Activated CD4-positive, alpha-beta memory T cell treated with anti-CD3 and anti-CD28 coated beads for 36 hours (primary cell): ENCODE measurements at regions not wholly inside any gene's neighbourhood (a gene's known extent, or its start where the extent isn't known, plus 50 kb on each side); places are given as distances from the start of the nearest gene placed in this dataset.
"Not testable (repeated sequence)": the region's sequence is repeated elsewhere in the genome, so short reads cannot be mapped to it uniquely, and the experiment has no call there.

ENCODE experiments used
- CTCF ChIA-PET: fragments of 350-600 bp; sonication (Branson Sonifier 250); formaldehyde crosslinking; loops from one replicate; lab custom pipeline; 2021; ENCODE audit warnings: antibody characterized with exemption, inconsistent platforms; lab: Charles Lee
- POLR2A ChIA-PET: fragments of 350-600 bp; sonication (Branson Sonifier 250); formaldehyde crosslinking; loops from one replicate; lab custom pipeline; 2021; ENCODE audit warnings: antibody characterized with exemption; lab: Charles Lee
- DNase-seq: peaks from one replicate; pipeline ENCODE4 v3.0.0-alpha.2; 2020
- H3K27ac Mint-ChIP-seq: one replicate; pipeline ENCODE4 v1.8.0; 2021; ENCODE audit warnings: mixed read lengths
- H3K27me3 Mint-ChIP-seq: one replicate; pipeline ENCODE4 v1.8.0; 2021; ENCODE audit warnings: mixed read lengths
- H3K36me3 Mint-ChIP-seq: one replicate; pipeline ENCODE4 v1.8.0; 2021; ENCODE audit warnings: mixed read lengths
- H3K4me1 Mint-ChIP-seq: one replicate; pipeline ENCODE4 v1.8.0; 2021; ENCODE audit warnings: low read depth, mixed read lengths
- H3K4me3 Mint-ChIP-seq: one replicate; pipeline ENCODE4 v1.8.0; 2021; ENCODE audit warnings: mild to moderate bottlenecking, mixed read lengths
- H3K9me3 Mint-ChIP-seq: one replicate; pipeline ENCODE4 v1.8.0; 2021; ENCODE audit warnings: mixed read lengths
- intact Hi-C: fragments of 100-400 bp; cut with micrococcal nuclease; formaldehyde crosslinking; loops from one replicate; pipeline ENCODE4 v1.15.1; 2023

GRCh38 chr4:144861471-144861870, 215.5 kb downstream of the HHIP start:
- no peaks in the 10 kb centered on the region for H3K4me1 Mint-ChIP-seq
- ChIA-PET CTCF (no interaction called here), POLR2A (no interaction called here)
- peaks cover 19% of the 10 kb centered on the region for H3K9me3 Mint-ChIP-seq
- no peaks in the 10 kb centered on the region for H3K27me3 Mint-ChIP-seq
- no peak for DNase-seq
- no peaks in the 10 kb centered on the region for H3K36me3 Mint-ChIP-seq
- no peak overlapping the region for H3K27ac Mint-ChIP-seq
- no peak overlapping the region for H3K4me3 Mint-ChIP-seq
- intact Hi-C loops: no loop called here

GRCh38 chr4:144862210-144862609, 216.3 kb downstream of the HHIP start:
- Mint-ChIP-seq H3K27ac (no peak overlapping the region), H3K4me1 (no peaks in the 10 kb centered on the region), H3K27me3 (no peaks in the 10 kb centered on the region), H3K9me3 (peaks cover 25% of the 10 kb centered on the region), H3K36me3 (no peaks in the 10 kb centered on the region), H3K4me3 (no peak overlapping the region)
- no peak for DNase-seq
- CTCF ChIA-PET: no interaction called here
- intact Hi-C loops: no loop called here
- POLR2A ChIA-PET: no interaction called here

- H3K27me3 Mint-ChIP-seq, H3K4me1 Mint-ChIP-seq, H3K27ac Mint-ChIP-seq, POLR2A ChIA-PET, H3K4me3 Mint-ChIP-seq, DNase-seq, intact Hi-C loops, H3K36me3 Mint-ChIP-seq, CTCF ChIA-PET: not testable (repeated sequence)
- H3K9me3 Mint-ChIP-seq: peaks cover 20% of the 10 kb centered on the region
Observed at GRCh38 chr4:144864891-144865290, 218.9 kb downstream of the HHIP start.

GRCh38 chr4:144868309-144868708, 222.4 kb downstream of the HHIP start:
- ChIA-PET CTCF (no interaction called here), POLR2A (no interaction called here)
- Mint-ChIP-seq H3K27me3 (no peaks in the 10 kb centered on the region), H3K9me3 (peaks cover 16% of the 10 kb centered on the region), H3K4me3 (no peak overlapping the region), H3K4me1 (no peaks in the 10 kb centered on the region), H3K36me3 (no peaks in the 10 kb centered on the region), H3K27ac (no peak overlapping the region)
- no peak for DNase-seq
- intact Hi-C loops: no loop called here

- no peaks in the 10 kb centered on the region for H3K9me3 Mint-ChIP-seq
- no peak for DNase-seq
- H3K36me3 Mint-ChIP-seq: no peaks in the 10 kb centered on the region
- H3K27ac Mint-ChIP-seq: no peak overlapping the region
- ChIA-PET CTCF (no interaction called here), POLR2A (no interaction called here)
- no peak overlapping the region for H3K4me3 Mint-ChIP-seq
- intact Hi-C loops: no loop called here
- no peaks in the 10 kb centered on the region for H3K27me3 Mint-ChIP-seq
- no peaks in the 10 kb centered on the region for H3K4me1 Mint-ChIP-seq
Observed at GRCh38 chr4:144872508-144873225, 225.3 kb downstream of the ANAPC10 start.

GRCh38 chr4:144873226-144873990, 224.6 kb downstream of the ANAPC10 start:
- no peaks in the 10 kb centered on the region for H3K36me3 Mint-ChIP-seq
- H3K9me3 Mint-ChIP-seq: no peaks in the 10 kb centered on the region
- POLR2A ChIA-PET: no interaction called here
- no peaks in the 10 kb centered on the region for H3K4me1 Mint-ChIP-seq
- no peak overlapping the region for H3K27ac Mint-ChIP-seq
- H3K27me3 Mint-ChIP-seq: no peaks in the 10 kb centered on the region
- no peak for DNase-seq
- intact Hi-C loops: no loop called here
- H3K4me3 Mint-ChIP-seq: no peak overlapping the region
- CTCF ChIA-PET: no interaction called here

GRCh38 chr4:144894573-144894972, 203.4 kb downstream of the ANAPC10 start:
- no peaks in the 10 kb centered on the region for H3K36me3 Mint-ChIP-seq
- H3K4me3 Mint-ChIP-seq: no peak overlapping the region
- intact Hi-C loops: no loop called here
- H3K4me1 Mint-ChIP-seq: no peaks in the 10 kb centered on the region
- DNase-seq: no peak
- CTCF ChIA-PET: no interaction called here
- no peaks in the 10 kb centered on the region for H3K27me3 Mint-ChIP-seq
- no peaks in the 10 kb centered on the region for H3K9me3 Mint-ChIP-seq
- POLR2A ChIA-PET: no interaction called here
- H3K27ac Mint-ChIP-seq: no peak overlapping the region

- no peak for DNase-seq
- no peaks in the 10 kb centered on the region for H3K4me1 Mint-ChIP-seq
- no peaks in the 10 kb centered on the region for H3K27me3 Mint-ChIP-seq
Observed at GRCh38 chr4:144899393-144899792, 198.6 kb downstream of the ANAPC10 start.

GRCh38 chr4:144901141-144901540, 196.9 kb downstream of the ANAPC10 start:
- ChIA-PET POLR2A (no interaction called here), CTCF (no interaction called here)
- Mint-ChIP-seq H3K4me3 (no peak overlapping the region), H3K36me3 (no peaks in the 10 kb centered on the region), H3K9me3 (no peaks in the 10 kb centered on the region), H3K27me3 (no peaks in the 10 kb centered on the region), H3K27ac (no peak overlapping the region), H3K4me1 (no peaks in the 10 kb centered on the region)
- DNase-seq: no peak
- intact Hi-C loops: no loop called here

More at GRCh38 chr4:144899393-144899792, 198.6 kb downstream of the ANAPC10 start:
- H3K27ac Mint-ChIP-seq: no peak overlapping the region
- no peak overlapping the region for H3K4me3 Mint-ChIP-seq
- CTCF ChIA-PET: no interaction called here
- H3K9me3 Mint-ChIP-seq: no peaks in the 10 kb centered on the region
- POLR2A ChIA-PET: no interaction called here
- no peaks in the 10 kb centered on the region for H3K36me3 Mint-ChIP-seq
- intact Hi-C loops: no loop called here

GRCh38 chr4:144902614-144903013, 195.4 kb downstream of the ANAPC10 start:
- CTCF ChIA-PET: no interaction called here
- intact Hi-C loops: no loop called here

GRCh38 chr4:144903953-144904711, 193.9 kb downstream of the ANAPC10 start:
- POLR2A ChIA-PET: no interaction called here
- Mint-ChIP-seq H3K4me1 (no peaks in the 10 kb centered on the region), H3K4me3 (no peak overlapping the region), H3K36me3 (no peaks in the 10 kb centered on the region), H3K27ac (no peak overlapping the region), H3K27me3 (no peaks in the 10 kb centered on the region), H3K9me3 (no peaks in the 10 kb centered on the region)
- no peak for DNase-seq
- CTCF ChIA-PET: no interaction called here
- intact Hi-C loops: no loop called here

More at GRCh38 chr4:144902614-144903013, 195.4 kb downstream of the ANAPC10 start:
- Mint-ChIP-seq H3K9me3 (no peaks in the 10 kb centered on the region), H3K4me1 (no peaks in the 10 kb centered on the region), H3K27me3 (no peaks in the 10 kb centered on the region), H3K36me3 (no peaks in the 10 kb centered on the region), H3K4me3 (no peak overlapping the region), H3K27ac (no peak overlapping the region)
- no peak for DNase-seq
- POLR2A ChIA-PET: no interaction called here

GRCh38 chr4:144905286-144905685, 192.7 kb downstream of the ANAPC10 start:
- no peak overlapping the region for H3K4me3 Mint-ChIP-seq
- intact Hi-C loops: no loop called here
- no peak overlapping the region for H3K27ac Mint-ChIP-seq
- ChIA-PET CTCF (no interaction called here), POLR2A (no interaction called here)
- no peaks in the 10 kb centered on the region for H3K9me3 Mint-ChIP-seq
- H3K4me1 Mint-ChIP-seq: no peaks in the 10 kb centered on the region
- H3K27me3 Mint-ChIP-seq: no peaks in the 10 kb centered on the region
- H3K36me3 Mint-ChIP-seq: no peaks in the 10 kb centered on the region
- DNase-seq: no peak
